ENCODE measurements at regions not wholly inside any gene's neighbourhood (a gene's known extent, or its start where the extent isn't known, plus 50 kb on each side); places are given as distances from the start of the nearest gene placed in this dataset.
"Not testable (repeated sequence)": the region's sequence is repeated elsewhere in the genome, so short reads cannot be mapped to it uniquely, and the experiment has no call there.

DNA sequence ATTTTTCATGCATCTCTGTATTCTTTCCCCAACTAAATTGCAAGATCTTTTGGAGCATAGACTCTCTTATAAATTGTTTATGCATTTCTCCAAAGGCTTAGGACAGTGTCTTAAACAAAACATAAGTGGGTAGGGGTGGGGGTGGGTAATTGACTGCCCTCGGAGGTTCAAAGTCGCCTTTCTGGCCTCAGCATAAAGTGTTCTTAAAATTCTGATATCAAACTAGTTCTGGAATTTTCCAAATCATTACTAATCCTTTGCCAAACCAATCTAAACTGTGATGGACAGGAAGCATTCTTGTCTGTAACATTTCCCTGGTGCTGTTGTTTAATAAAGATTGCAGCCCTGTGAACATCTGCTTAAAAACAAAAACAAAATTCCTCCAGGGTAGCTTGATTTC lies 61.8 kb upstream of the FAT3 start:
- Histone ChIP-seq H3K27ac (ENCODE audit: low read length) (no peak overlapping the region), H3K4me2 (ENCODE audit: low read length) (no peak overlapping the region), H3K4me3 (ENCODE audit: low read length) (no peak overlapping the region), H4K20me1 (ENCODE audit: insufficient read depth, low read length) (no peaks in the 10 kb centered on the region), H3K9ac (ENCODE audit: low read length) (no peak overlapping the region), H3K27me3 (ENCODE audit: low read depth, low read length) (no peaks in the 10 kb centered on the region), H3K9me3 (ENCODE audit: insufficient read depth, low read length) (no peaks in the 10 kb centered on the region), H3K4me1 (ENCODE audit: low read length) (peaks cover 5% of the 10 kb centered on the region; the same call in 1 of the 2 replicates), H3K36me3 (replicated peaks; ENCODE audit: low read depth, low read length) (no peaks in the 10 kb centered on the region), H3K79me2 (ENCODE audit: low read length) (no peaks in the 10 kb centered on the region), H2AFZ (ENCODE audit: low read depth, low read length) (no peak overlapping the region; the same call in 1 of the 2 replicates)
- TF ChIP-seq EZH2phosphoT487 (IDR thresholded peaks at IDR 0.05; ENCODE audit: low read depth), result no peak
- TF ChIP-seq, protein P1, sequence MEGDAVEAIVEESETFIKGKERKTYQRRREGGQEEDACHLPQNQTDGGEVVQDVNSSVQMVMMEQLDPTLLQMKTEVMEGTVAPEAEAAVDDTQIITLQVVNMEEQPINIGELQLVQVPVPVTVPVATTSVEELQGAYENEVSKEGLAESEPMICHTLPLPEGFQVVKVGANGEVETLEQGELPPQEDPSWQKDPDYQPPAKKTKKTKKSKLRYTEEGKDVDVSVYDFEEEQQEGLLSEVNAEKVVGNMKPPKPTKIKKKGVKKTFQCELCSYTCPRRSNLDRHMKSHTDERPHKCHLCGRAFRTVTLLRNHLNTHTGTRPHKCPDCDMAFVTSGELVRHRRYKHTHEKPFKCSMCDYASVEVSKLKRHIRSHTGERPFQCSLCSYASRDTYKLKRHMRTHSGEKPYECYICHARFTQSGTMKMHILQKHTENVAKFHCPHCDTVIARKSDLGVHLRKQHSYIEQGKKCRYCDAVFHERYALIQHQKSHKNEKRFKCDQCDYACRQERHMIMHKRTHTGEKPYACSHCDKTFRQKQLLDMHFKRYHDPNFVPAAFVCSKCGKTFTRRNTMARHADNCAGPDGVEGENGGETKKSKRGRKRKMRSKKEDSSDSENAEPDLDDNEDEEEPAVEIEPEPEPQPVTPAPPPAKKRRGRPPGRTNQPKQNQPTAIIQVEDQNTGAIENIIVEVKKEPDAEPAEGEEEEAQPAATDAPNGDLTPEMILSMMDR (IDR thresholded peaks at IDR 0.05; ENCODE audit: low read depth, low read length), result no peak

DNA sequence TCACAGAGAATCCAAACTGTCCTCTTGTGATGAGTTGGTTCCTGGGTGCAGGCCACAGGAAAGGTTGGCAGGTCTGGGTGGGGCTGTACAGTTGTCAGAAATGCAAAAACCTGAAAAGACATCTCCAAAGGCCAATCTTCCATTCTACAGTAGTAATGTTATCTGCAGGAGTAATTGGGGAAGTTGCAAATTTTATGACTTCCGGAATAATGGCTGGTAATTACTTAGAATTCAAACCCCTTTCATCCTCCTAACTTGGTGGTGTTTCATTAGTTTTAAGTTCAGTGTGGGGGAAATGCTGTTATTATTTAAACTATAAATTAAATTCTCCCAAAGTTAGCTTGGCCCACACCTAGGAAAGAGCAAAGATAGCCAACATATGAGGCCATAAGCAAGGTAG lies 64.7 kb upstream of the FAT3 start:
- no peaks in the 10 kb centered on the region for H3K9me3 ChIP-seq (ENCODE audit: insufficient read depth, low read length)
- no peak overlapping the region for H3K4me3 ChIP-seq (ENCODE audit: low read length)
- H2AFZ ChIP-seq (ENCODE audit: low read depth, low read length), result no peak overlapping the region
- H3K4me2 ChIP-seq (ENCODE audit: low read length), result no peak overlapping the region
- H3K4me1 ChIP-seq (ENCODE audit: low read length), result peaks cover 5% of the 10 kb centered on the region; the same call in 1 of the 2 replicates
- no peaks in the 10 kb centered on the region for H3K36me3 ChIP-seq (replicated peaks; ENCODE audit: low read depth, low read length)
- H3K9ac ChIP-seq (ENCODE audit: low read length), result no peak overlapping the region
- no peak overlapping the region for H3K27ac ChIP-seq (ENCODE audit: low read length)
- TF ChIP-seq, protein P1 (IDR thresholded peaks at IDR 0.05; ENCODE audit: low read depth, low read length), result no peak
- TF ChIP-seq EZH2phosphoT487 (IDR thresholded peaks at IDR 0.05; ENCODE audit: low read depth), result no peak
- no peaks in the 10 kb centered on the region for H4K20me1 ChIP-seq (ENCODE audit: insufficient read depth, low read length)
- no peaks in the 10 kb centered on the region for H3K79me2 ChIP-seq (ENCODE audit: low read length)
- no peaks in the 10 kb centered on the region for H3K27me3 ChIP-seq (ENCODE audit: low read depth, low read length)

DNA sequence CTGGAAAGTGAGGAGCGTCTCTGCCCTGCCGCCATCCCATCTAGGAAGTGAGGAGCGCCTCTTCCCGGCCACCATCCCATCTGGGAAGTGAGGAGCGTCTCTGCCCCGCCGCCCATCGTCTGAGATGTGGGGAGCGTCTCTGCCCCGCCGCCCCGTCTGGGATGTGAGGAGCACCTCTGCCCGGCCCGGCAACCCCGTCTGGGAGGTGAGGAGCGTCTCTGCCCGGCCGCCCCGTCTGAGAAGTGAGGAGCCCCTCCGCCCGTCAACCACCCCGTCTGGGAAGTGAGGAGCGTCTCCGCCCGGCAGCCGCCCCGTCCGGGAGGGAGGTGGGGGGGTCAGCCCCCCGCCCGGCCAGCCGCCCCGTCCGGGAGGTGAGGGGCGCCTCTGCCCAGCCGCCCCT lies 67.2 kb upstream of the FAT3 start:
- H2AFZ ChIP-seq (ENCODE audit: low read depth, low read length); H3K4me1 ChIP-seq (ENCODE audit: low read length); H3K4me2 ChIP-seq (ENCODE audit: low read length); H3K9me3 ChIP-seq (ENCODE audit: insufficient read depth, low read length); H3K36me3 ChIP-seq (replicated peaks; ENCODE audit: low read depth, low read length); H3K4me3 ChIP-seq (ENCODE audit: low read length); H3K79me2 ChIP-seq (ENCODE audit: low read length); H3K9ac ChIP-seq (ENCODE audit: low read length); H4K20me1 ChIP-seq (ENCODE audit: insufficient read depth, low read length); H3K27me3 ChIP-seq (ENCODE audit: low read depth, low read length); H3K27ac ChIP-seq (ENCODE audit: low read length): not testable (repeated sequence)

DNA sequence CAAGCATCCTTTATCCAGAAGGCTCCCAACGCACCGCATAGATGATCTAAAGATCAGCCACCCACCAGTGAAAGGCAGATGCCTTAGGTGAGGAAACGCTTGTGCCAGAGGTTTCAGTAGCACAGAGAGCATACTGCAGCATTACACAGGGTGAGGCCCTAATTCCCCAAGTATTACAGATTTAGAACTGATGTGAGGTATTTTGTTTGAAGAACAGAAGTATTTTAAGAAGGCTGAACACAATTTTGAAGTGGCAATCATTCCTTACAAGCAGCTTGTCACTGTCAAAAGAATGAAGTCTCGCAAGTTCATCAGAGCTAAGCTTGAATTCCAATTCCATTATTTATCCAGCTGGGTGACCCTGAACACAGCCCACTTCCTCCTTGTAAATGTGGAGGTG lies 70.0 kb upstream of the FAT3 start:
- TF ChIP-seq, protein P1 (IDR thresholded peaks at IDR 0.05; ENCODE audit: low read depth, low read length), result no peak
- TF ChIP-seq EZH2phosphoT487 (IDR thresholded peaks at IDR 0.05; ENCODE audit: low read depth), result no peak
- Histone ChIP-seq H2AFZ (ENCODE audit: low read depth, low read length) (no peak overlapping the region), H4K20me1 (ENCODE audit: insufficient read depth, low read length) (no peaks in the 10 kb centered on the region), H3K4me3 (ENCODE audit: low read length) (no peak overlapping the region), H3K9me3 (ENCODE audit: insufficient read depth, low read length) (no peaks in the 10 kb centered on the region), H3K36me3 (replicated peaks; ENCODE audit: low read depth, low read length) (no peaks in the 10 kb centered on the region), H3K9ac (ENCODE audit: low read length) (no peak overlapping the region), H3K27me3 (ENCODE audit: low read depth, low read length) (no peaks in the 10 kb centered on the region), H3K4me1 (ENCODE audit: low read length) (no peaks in the 10 kb centered on the region), H3K79me2 (ENCODE audit: low read length) (no peaks in the 10 kb centered on the region), H3K4me2 (ENCODE audit: low read length) (no peak overlapping the region), H3K27ac (ENCODE audit: low read length) (no peak overlapping the region)

DNA sequence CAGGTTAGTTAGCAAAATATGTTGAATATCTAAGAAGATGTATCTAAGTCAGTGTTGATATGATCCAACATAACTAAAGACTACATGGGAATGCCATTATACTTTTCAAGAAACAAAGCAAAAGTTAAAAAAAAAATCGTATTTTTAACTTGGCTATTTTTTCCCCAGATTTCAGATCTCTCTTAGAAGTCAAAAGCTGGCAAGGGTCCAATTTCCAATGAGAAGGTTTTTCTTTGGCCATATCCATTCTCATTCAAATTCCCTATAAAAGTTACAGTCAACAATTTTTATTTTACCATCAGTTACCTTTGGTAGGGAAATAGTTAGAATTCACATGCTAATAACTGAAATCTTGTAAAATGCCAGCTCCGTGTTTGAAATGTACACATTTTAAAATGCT lies 70.5 kb upstream of the FAT3 start:
- no peak overlapping the region for H3K9ac ChIP-seq (ENCODE audit: low read length)
- no peaks in the 10 kb centered on the region for H3K79me2 ChIP-seq (ENCODE audit: low read length)
- H3K4me1 ChIP-seq (ENCODE audit: low read length), result no peaks in the 10 kb centered on the region
- H3K9me3 ChIP-seq (ENCODE audit: insufficient read depth, low read length), result no peaks in the 10 kb centered on the region
- H2AFZ ChIP-seq (ENCODE audit: low read depth, low read length), result no peak overlapping the region
- no peaks in the 10 kb centered on the region for H3K27me3 ChIP-seq (ENCODE audit: low read depth, low read length)
- no peaks in the 10 kb centered on the region for H4K20me1 ChIP-seq (ENCODE audit: insufficient read depth, low read length)
- no peak overlapping the region for H3K4me3 ChIP-seq (ENCODE audit: low read length)
- H3K27ac ChIP-seq (ENCODE audit: low read length), result no peak overlapping the region
- no peaks in the 10 kb centered on the region for H3K36me3 ChIP-seq (replicated peaks; ENCODE audit: low read depth, low read length)
- no peak overlapping the region for H3K4me2 ChIP-seq (ENCODE audit: low read length)
- TF ChIP-seq, protein P1 (IDR thresholded peaks at IDR 0.05; ENCODE audit: low read depth, low read length), result no peak
- TF ChIP-seq EZH2phosphoT487 (IDR thresholded peaks at IDR 0.05; ENCODE audit: low read depth), result no peak
